SW480 (cell line): ENCODE measurements at regions not wholly inside any gene's neighbourhood (a gene's known extent, or its start where the extent isn't known, plus 50 kb on each side); places are given as distances from the start of the nearest gene placed in this dataset.
A peak's percentile ranks its signal among the peaks of the same experiment; 100 is the strongest.
"Not testable (repeated sequence)": the region's sequence is repeated elsewhere in the genome, so short reads cannot be mapped to it uniquely, and the experiment has no call there.

ENCODE experiments used
- DNase-seq: peaks from one replicate; pipeline ENCODE4 v3.0.0-alpha.2; 2016; ENCODE audit warnings: low spot score

- DNase-seq = no peak
These were observed 478.7 kb downstream of the TYW1 start for GRCh38 chr7:67475293-67475692.

GRCh38 chr7:67478066-67478465 is 481.4 kb downstream of the TYW1 start:
- DNase-seq = no peak

- DNase-seq = peak; percentile 71
These were observed 487.7 kb downstream of the TYW1 start for GRCh38 chr7:67484244-67484751.

GRCh38 chr7:67486401-67486800 is 489.8 kb downstream of the TYW1 start:
- DNase-seq = no peak

- DNase-seq = peak; percentile 42
These were observed 490.7 kb downstream of the TYW1 start for GRCh38 chr7:67487316-67487715.

GRCh38 chr7:67489881-67490280 is 493.2 kb downstream of the TYW1 start:
- no peak for DNase-seq

GRCh38 chr7:67493366-67493765 is 496.7 kb downstream of the TYW1 start:
- no peak for DNase-seq

GRCh38 chr7:67496589-67496988 is 500.0 kb downstream of the TYW1 start:
- DNase-seq = no peak

GRCh38 chr7:67497914-67498313 is 501.3 kb downstream of the TYW1 start:
- DNase-seq = not testable (repeated sequence)

- DNase-seq = no peak
These were observed 506.3 kb downstream of the TYW1 start for GRCh38 chr7:67502929-67503328.

- DNase-seq = no peak
These were observed 508.8 kb downstream of the TYW1 start for GRCh38 chr7:67505449-67505848.

- DNase-seq = no peak
These were observed 515.8 kb downstream of the TYW1 start for GRCh38 chr7:67512481-67512880.

GRCh38 chr7:67518580-67518979 is 521.9 kb downstream of the TYW1 start:
- no peak for DNase-seq

GRCh38 chr7:67519171-67519570 is 522.5 kb downstream of the TYW1 start:
- DNase-seq = no peak

- no peak for DNase-seq
These were observed 525.9 kb downstream of the TYW1 start for GRCh38 chr7:67522504-67522903.

- DNase-seq = no peak
These were observed 527.1 kb downstream of the TYW1 start for GRCh38 chr7:67523713-67524112.

GRCh38 chr7:67525588-67525987 is 529.0 kb downstream of the TYW1 start:
- no peak for DNase-seq

- no peak for DNase-seq
These were observed 538.8 kb downstream of the TYW1 start for GRCh38 chr7:67535241-67535989.

GRCh38 chr7:67542916-67543315 is 546.3 kb downstream of the TYW1 start:
- DNase-seq = no peak

- DNase-seq = no peak
These were observed 550.7 kb downstream of the TYW1 start for GRCh38 chr7:67547183-67547907.

GRCh38 chr7:67549126-67549525 is 552.5 kb downstream of the TYW1 start:
- no peak for DNase-seq

GRCh38 chr7:67550801-67551436 is 554.3 kb downstream of the TYW1 start:
- no peak for DNase-seq

GRCh38 chr7:67552738-67553137 is 556.1 kb downstream of the TYW1 start:
- DNase-seq = no peak
